HG02623 (cell line): ENCODE measurements at regions not wholly inside any gene's neighbourhood (a gene's known extent, or its start where the extent isn't known, plus 50 kb on each side); places are given as distances from the start of the nearest gene placed in this dataset.
"Not testable (repeated sequence)": the region's sequence is repeated elsewhere in the genome, so short reads cannot be mapped to it uniquely, and the experiment has no call there.

Source experiments
- ATAC-seq: cut with Tn5 transposase; IDR thresholded peaks from one replicate; pipeline ENCODE4 v1.9.1; 2021; ENCODE audit warnings: moderate library complexity; ENCODE audit not compliant: unreplicated experiment

- ATAC-seq: no peak
Observed at GRCh38 chr21:39084073-39084472, 99.2 kb downstream of the PSMG1 start.

GRCh38 chr21:39083377-39084008 is 99.8 kb downstream of the PSMG1 start:
- no peak for ATAC-seq

- no peak for ATAC-seq
Observed at GRCh38 chr21:39082656-39083376, 100.4 kb downstream of the PSMG1 start.

- ATAC-seq: no peak
Observed at GRCh38 chr21:39080366-39080765, 102.9 kb downstream of the PSMG1 start.

GRCh38 chr21:39079617-39080016 is 103.6 kb downstream of the PSMG1 start:
- no peak for ATAC-seq

GRCh38 chr21:39078322-39079065 is 104.8 kb downstream of the PSMG1 start:
- ATAC-seq: no peak

- ATAC-seq: no peak
Observed at GRCh38 chr21:39077876-39078275, 105.4 kb downstream of the PSMG1 start.

- ATAC-seq: no peak
Observed at GRCh38 chr21:39074508-39074907, 108.7 kb downstream of the PSMG1 start.

GRCh38 chr21:39073717-39074116 is 109.5 kb downstream of the PSMG1 start:
- no peak for ATAC-seq

GRCh38 chr21:39073063-39073462 is 110.2 kb downstream of the PSMG1 start:
- no peak for ATAC-seq

GRCh38 chr21:39072468-39072867 is 110.8 kb downstream of the PSMG1 start:
- no peak for ATAC-seq

GRCh38 chr21:39071623-39072214 is 111.5 kb downstream of the PSMG1 start:
- ATAC-seq: no peak

GRCh38 chr21:39069856-39070255 is 113.4 kb downstream of the PSMG1 start:
- not testable (repeated sequence) for ATAC-seq

GRCh38 chr21:39066829-39067780 is 116.1 kb downstream of the PSMG1 start:
- ATAC-seq: no peak

GRCh38 chr21:39065917-39066316 is 117.3 kb downstream of the PSMG1 start:
- ATAC-seq: no peak

- no peak for ATAC-seq
Observed at GRCh38 chr21:39064325-39065012, 118.8 kb downstream of the PSMG1 start.

- ATAC-seq: no peak
Observed at GRCh38 chr21:39063517-39063916, 119.7 kb downstream of the PSMG1 start.

GRCh38 chr21:39062196-39062595 is 121.1 kb downstream of the PSMG1 start:
- no peak for ATAC-seq

GRCh38 chr21:39061766-39062165 is 121.5 kb downstream of the PSMG1 start:
- no peak for ATAC-seq
